ENCODE measurements at regions not wholly inside any gene's neighbourhood (a gene's known extent, or its start where the extent isn't known, plus 50 kb on each side); places are given as distances from the start of the nearest gene placed in this dataset.

- CTCF ChIA-PET: no interaction called here
These were observed 109.4 kb upstream of the ANO1 start for GRCh38 chr11:69968396-69969347.

GRCh38 chr11:69969890-69970784 lies 108.0 kb upstream of the ANO1 start:
- intact Hi-C loops (cut with micrococcal nuclease; ENCODE audit: unreplicated experiment): no loop called here
- CTCF ChIA-PET: no interaction called here

More at GRCh38 chr11:69968396-69969347, 109.4 kb upstream of the ANO1 start:
- TF ChIP-seq CTCF (conservative IDR thresholded peaks at IDR 0.05; ENCODE audit: low read depth, low read length) (no peak), EZH2 (IDR thresholded peaks at IDR 0.05; ENCODE audit: borderline replicate concordance, low read depth, low read length, poor library complexity, severe bottlenecking) (no peak)
- no TSS peak for BruUV-seq (replicated peaks)
- Histone ChIP-seq H3K36me3 (ENCODE audit: insufficient read depth, low read length, poor library complexity, severe bottlenecking) (no peaks in the 10 kb centered on the region), H3K27me3 (replicated peaks; ENCODE audit: insufficient read depth, low read depth, low read length, poor library complexity) (no peaks in the 10 kb centered on the region), H3K4me1 (ENCODE audit: insufficient read depth, low read length, poor library complexity, severe bottlenecking) (no peaks in the 10 kb centered on the region), H3K9me3 (ENCODE audit: low read depth, low read length, poor library complexity, severe bottlenecking) (no peaks in the 10 kb centered on the region), H3K4me3 (ENCODE audit: low read depth, low read length, poor library complexity, severe bottlenecking) (no peak overlapping the region), H3K27ac (ENCODE audit: low read depth, low read length, poor library complexity, severe bottlenecking) (no peak overlapping the region)
- no peak for DNase-seq (ENCODE audit: low spot score)
- intact Hi-C loops (cut with micrococcal nuclease; ENCODE audit: unreplicated experiment): no loop called here
- POLR2A ChIA-PET (ENCODE audit: low non-redundant PET): no interaction called here

More at GRCh38 chr11:69969890-69970784, 108.0 kb upstream of the ANO1 start:
- H3K9me3 ChIP-seq (ENCODE audit: low read depth, low read length, poor library complexity, severe bottlenecking): no peaks in the 10 kb centered on the region
- H3K27me3 ChIP-seq (replicated peaks; ENCODE audit: insufficient read depth, low read depth, low read length, poor library complexity): no peaks in the 10 kb centered on the region
- no peaks in the 10 kb centered on the region for H3K36me3 ChIP-seq (ENCODE audit: insufficient read depth, low read length, poor library complexity, severe bottlenecking)
- TF ChIP-seq EZH2 (IDR thresholded peaks at IDR 0.05; ENCODE audit: borderline replicate concordance, low read depth, low read length, poor library complexity, severe bottlenecking) (no peak), CTCF (conservative IDR thresholded peaks at IDR 0.05; ENCODE audit: low read depth, low read length) (no peak)
- no peak overlapping the region for H3K4me3 ChIP-seq (ENCODE audit: low read depth, low read length, poor library complexity, severe bottlenecking)
- BruUV-seq (replicated peaks): no TSS peak
- no peaks in the 10 kb centered on the region for H3K4me1 ChIP-seq (ENCODE audit: insufficient read depth, low read length, poor library complexity, severe bottlenecking)
- DNase-seq (ENCODE audit: low spot score): peak; percentile 28
- H3K27ac ChIP-seq (ENCODE audit: low read depth, low read length, poor library complexity, severe bottlenecking): no peak overlapping the region
- POLR2A ChIA-PET (ENCODE audit: low non-redundant PET): no interaction called here

All from A673 (cell line).